Embryonic facial prominence (tissue), 1 donor: ENCODE measurements at regions not wholly inside any gene's neighbourhood (a gene's known extent, or its start where the extent isn't known, plus 50 kb on each side); places are given as distances from the start of the nearest gene placed in this dataset.

Experiments used
- DNase-seq: peaks from one replicate; pipeline ENCODE4 v3.0.0-alpha.2; 2016; ENCODE audit errors: extremely low spot score

GRCh38 chr1:194544012-194544411, 1357.6 kb upstream of the B3GALT2 start:
- no peak for DNase-seq

DNA sequence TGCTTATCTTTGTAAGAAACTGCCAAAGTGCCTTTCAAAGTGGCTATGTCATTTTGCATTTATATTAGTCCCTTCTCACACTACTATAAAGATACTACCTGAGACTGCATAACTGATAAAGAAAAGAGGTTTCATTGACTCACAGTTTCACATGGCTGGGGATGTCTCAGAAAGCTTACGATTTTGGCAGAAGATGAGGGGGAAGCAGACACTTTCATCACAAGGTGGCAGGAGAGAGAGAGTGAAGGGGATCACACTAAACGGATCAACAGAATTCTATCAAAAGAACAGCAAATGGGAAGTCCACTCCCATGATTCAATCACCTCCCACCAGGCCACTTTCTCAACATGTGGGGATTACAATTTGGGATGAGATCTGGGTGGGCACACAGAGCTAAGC, 1352.0 kb upstream of the B3GALT2 start:
- DNase-seq, result no peak

DNA sequence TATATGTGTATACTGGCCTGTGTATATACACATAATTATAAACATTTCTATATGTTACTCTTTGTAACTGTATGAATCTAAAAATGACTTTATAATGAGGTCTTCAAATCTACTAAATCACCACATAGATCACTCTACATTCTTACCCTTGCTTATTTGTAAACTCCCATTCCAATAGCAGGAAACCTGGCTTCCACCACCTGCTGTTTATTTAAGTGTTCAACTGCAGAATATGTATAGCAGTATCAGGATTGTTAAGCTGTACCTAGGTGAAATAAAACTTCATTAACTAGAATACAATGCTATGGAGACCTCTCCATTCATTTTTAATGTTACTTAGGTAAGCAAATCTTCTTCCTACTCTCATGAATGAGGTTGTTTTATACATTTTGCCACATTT, 1351.1 kb upstream of the B3GALT2 start:
- DNase-seq, result no peak

- no peak for DNase-seq
Measured at GRCh38 chr1:194535369-194535768, 1349.0 kb upstream of the B3GALT2 start.

GRCh38 chr1:194534784-194535183, 1348.4 kb upstream of the B3GALT2 start:
- no peak for DNase-seq

DNA sequence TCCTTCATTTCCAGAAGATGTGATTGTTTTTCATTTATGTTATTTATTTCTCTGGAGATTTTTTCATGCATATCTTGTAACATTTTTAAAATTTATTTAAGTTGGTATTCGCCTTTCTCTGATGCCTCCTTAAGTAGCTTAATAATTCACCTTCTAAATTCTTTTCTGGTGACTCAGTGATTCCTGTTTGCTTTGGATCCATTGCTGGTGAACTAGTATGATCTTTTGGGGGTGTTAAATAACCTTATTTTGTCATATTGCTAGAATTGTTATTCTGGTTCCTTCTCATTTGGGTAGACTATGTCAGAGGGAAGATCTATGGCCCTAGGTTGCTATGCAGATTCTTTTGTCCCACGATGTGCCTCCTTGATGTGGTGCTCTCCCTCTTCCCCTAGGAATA, 1347.2 kb upstream of the B3GALT2 start:
- DNase-seq, result no peak

DNA sequence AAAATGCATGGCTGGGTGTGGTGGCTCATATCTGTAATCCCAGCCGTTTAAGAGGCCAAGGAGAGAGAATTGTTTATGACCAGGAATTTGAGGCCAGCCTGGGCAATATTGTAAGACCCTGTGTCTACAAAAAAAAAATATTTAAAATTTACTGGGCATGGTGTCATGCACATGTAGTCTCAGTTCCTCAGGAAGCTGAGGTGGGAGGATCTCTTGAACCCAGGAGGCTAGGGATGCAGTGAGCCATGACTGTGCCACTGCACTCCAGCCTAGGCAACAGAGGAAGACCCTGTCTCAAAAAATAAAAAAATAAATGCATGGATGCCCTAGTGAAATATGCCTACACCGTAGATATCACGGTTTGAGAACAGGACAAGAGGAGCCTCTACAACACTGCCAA, 1331.2 kb upstream of the B3GALT2 start:
- no peak for DNase-seq

DNA sequence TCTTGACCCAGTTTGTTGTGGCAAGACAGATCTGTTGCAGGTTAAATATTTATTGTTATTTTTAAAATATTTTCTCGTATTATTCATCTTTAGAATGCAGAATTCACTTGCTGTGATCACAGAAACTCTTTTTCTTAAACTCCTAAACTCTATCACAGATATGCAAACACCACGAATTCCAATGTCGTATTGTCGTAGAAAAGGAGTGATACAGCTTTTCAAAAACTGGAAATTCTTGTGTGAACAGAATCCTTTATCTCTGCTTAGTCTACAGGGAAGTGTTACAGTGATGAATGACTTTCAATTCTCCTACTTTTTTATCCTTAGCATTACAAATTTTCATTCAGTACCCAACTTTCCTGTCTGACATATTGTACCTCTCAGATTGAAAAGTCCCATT, 1329.5 kb upstream of the B3GALT2 start:
- DNase-seq, result no peak

DNA sequence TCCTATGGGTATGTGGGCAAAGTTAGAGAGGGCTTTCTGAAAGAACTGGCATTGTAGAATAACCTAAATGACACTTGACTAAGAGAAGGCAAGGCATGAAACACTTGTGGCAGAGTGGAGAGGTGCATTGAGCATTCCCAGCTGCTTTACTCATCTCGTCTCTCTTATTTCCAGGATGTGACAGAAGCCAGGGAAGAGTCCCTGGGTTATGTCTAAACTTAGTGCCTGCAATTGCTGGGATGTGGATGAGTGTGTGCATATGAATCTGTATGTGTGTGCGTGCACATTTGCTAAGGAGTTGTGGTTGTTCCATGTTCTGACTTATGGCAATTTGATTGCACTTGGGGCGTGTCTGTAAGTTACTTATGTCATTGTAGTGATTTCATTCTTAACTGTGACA, 1326.5 kb upstream of the B3GALT2 start:
- DNase-seq, result no peak

DNA sequence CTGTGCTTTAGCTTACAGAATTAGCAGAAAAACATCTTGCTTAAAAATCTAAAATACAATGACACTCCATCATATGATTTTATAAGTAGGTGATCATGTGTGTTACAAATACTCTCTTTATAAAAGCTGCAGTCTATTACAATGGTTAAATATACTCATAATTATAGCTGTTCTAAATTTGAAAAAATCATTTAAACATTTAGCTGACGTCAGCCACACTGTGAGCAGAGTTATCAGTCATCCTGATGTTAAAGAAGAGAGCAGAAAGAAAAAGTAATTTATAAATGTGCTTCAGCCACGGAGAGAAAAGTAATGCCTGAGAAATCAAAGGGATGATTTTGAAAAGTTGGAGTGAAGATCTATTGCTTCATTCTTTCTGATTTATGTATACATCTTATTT, 1325.9 kb upstream of the B3GALT2 start:
- no peak for DNase-seq

- no peak for DNase-seq
Measured at GRCh38 chr1:194503209-194503608, 1316.8 kb upstream of the B3GALT2 start.

GRCh38 chr1:194495434-194495833, 1309.0 kb upstream of the B3GALT2 start:
- DNase-seq, result no peak

DNA sequence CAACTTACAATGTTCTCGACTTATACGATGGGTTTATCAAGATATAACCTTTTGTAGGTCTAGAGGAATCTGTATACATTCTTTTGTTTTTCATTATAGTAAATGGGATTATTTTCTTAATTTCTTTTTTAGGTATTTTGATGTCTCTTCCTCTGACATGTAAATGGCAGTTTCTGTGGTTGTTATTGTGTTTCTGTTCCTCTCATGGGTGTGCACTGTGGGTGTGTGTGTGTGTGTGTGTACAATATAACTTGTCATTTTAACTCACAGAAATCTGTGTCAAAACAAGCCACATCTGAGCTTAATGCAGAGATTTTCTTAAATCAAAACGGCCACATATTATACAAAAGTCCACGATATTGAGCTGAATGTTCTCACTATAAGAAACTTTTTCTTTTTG, 1300.8 kb upstream of the B3GALT2 start:
- DNase-seq, result no peak

- DNase-seq, result no peak
Measured at GRCh38 chr1:194485432-194485831, 1299.0 kb upstream of the B3GALT2 start.

GRCh38 chr1:194478731-194479130, 1292.3 kb upstream of the B3GALT2 start:
- no peak for DNase-seq

DNA sequence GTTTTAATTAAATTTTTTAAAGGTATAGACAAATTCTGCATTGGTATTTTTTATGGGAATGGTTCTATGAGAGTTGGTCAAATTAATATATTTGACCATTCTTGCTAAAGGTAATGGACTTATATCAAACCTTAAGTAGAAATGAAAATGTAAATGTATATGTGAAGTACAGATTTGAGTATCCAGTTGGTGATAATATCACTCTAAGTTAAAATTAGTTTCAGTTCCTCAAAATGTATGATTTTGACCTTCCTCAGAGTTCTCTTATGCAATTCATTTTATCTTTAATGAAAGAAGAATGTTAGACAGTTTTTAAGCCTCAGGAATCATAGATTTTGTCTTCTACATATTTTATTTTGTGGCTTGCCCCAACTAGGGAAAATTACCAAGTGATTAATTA, 1291.5 kb upstream of the B3GALT2 start:
- no peak for DNase-seq

DNA sequence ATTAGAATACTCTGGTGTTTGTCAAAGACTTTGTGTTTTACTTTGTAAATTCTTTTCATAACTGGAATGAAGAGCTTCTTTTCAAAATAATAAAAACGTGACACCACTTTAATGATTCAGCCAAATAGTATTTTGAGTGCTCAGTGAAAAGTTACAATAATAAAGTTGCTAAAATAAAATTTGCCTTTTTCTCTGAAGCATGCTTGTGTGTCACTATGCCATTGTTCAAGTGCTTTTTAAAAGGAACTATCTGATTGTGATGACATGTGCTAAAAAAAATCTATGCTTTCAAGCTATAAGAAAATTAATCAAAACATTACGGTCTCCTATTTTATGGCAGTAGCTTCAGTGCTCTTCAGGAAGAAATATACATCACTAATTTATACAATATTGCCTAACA, 1290.5 kb upstream of the B3GALT2 start:
- no peak for DNase-seq

GRCh38 chr1:194476351-194476750, 1289.9 kb upstream of the B3GALT2 start:
- no peak for DNase-seq

DNA sequence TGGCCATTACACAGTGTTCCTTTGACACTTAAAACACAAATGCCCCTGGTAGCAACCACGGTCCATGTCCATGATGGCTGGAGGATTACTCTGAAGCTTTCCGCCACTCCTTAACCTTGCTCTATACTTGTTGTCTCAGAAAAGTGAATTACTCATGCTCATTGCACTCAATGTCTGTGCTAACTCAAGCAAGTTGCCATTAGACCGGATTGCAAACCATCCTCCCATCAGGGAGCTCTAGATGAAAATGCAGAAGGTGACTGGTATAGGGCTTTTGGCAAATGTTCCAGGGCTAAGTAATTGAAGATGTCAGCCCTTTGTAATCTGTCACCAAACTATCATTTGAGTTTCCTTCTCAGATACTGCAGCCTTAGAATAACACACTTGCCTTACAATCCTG, 1288.3 kb upstream of the B3GALT2 start:
- DNase-seq, result no peak

- no peak for DNase-seq
Measured at GRCh38 chr1:194473766-194474165, 1287.4 kb upstream of the B3GALT2 start.

- no peak for DNase-seq
Measured at GRCh38 chr1:194469282-194469681, 1282.9 kb upstream of the B3GALT2 start.

DNA sequence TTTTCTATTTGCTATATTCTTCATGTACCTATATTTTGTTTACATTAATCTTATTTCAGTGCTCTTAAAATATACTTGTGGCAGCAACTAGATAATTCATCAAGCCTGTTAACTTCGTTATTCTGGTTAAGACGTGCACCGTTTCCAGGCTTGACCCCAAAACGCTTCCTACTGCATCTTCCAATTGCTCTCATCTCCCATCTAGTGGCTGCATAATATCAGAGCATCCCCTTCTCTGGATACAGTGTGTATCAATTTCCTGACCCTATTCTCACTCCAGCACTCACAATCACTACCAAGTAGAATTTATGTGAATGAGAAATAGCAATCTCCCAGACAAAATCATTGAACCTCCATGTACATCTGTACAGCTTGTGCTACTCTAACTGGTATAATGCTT, 1280.3 kb upstream of the B3GALT2 start:
- DNase-seq, result no peak

GRCh38 chr1:194447636-194448035, 1261.2 kb upstream of the B3GALT2 start:
- no peak for DNase-seq

DNA sequence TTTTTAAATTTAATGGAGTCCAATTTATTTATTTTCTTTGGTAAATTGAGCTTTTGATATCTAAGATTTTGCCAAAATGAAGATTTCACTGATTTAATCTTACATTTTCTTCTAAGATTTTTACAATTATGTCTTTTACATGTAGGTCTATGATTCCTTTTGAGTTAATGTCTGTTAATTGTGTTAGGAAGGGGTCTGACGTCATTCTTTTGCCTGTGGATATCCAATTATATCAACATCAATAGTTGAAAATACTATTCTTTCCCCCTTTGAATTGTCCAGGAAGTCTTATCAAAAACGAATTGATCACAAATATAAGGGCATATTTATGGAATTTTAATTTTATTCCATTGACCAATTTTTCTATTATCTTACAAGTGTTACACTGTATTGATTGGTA, 1258.8 kb upstream of the B3GALT2 start:
- DNase-seq, result no peak
